HEK293T (cell line): ENCODE measurements at regions not wholly inside any gene's neighbourhood (a gene's known extent, or its start where the extent isn't known, plus 50 kb on each side); places are given as distances from the start of the nearest gene placed in this dataset.

Experiments used
- ELF4 ChIP-seq: fragments of 450-650 bp; IDR thresholded peaks from 2 replicates; pipeline ENCODE4 v1.6.1; 2017; ENCODE audit warnings: antibody characterized with exemption
- FOXM1 ChIP-seq: fragments of 450-650 bp; IDR thresholded peaks from 2 replicates; pipeline ENCODE4 v1.6.1; 2017; ENCODE audit warnings: mild to moderate bottlenecking, borderline replicate concordance
- L3MBTL2 ChIP-seq: fragments of 450-650 bp; conservative IDR thresholded peaks from 2 replicates; pipeline ENCODE4 v1.6.1; 2016; ENCODE audit warnings: mild to moderate bottlenecking
- NFRKB ChIP-seq: fragments of 450-650 bp; IDR thresholded peaks from 2 replicates; pipeline ENCODE4 v1.6.1; 2016; ENCODE audit warnings: mild to moderate bottlenecking, moderate library complexity
- TARDBP ChIP-seq: fragments of 450-650 bp; IDR thresholded peaks from 2 replicates; pipeline ENCODE4 v1.6.1; 2016

DNA sequence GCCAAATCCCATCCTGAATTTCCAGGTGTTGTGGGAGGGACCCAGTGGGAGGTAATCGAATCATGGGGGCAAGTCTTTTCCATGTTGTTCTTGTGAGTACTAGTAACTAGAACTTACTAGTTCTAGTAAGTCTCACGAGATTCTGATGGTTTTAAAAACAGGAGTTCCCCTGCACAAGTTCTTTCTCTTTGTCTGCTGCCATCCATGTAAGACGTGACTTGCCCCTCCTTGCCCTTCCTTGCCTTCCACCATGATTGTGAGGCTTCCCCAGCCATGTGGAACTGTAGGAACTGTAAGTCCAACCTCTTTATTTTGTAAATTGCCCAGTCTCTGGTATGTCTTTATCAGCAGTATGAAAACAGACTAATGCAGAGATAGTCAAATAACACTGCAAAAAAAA is 122.7 kb upstream of the BEND6 start:
- TF ChIP-seq NFRKB (no peak), TARDBP (no peak), ELF4 (no peak), FOXM1 (no peak), L3MBTL2 (no peak)
